SK-N-SH (cell line): ENCODE measurements at regions not wholly inside any gene's neighbourhood (a gene's known extent, or its start where the extent isn't known, plus 50 kb on each side); places are given as distances from the start of the nearest gene placed in this dataset.

ENCODE experiments used
- CTCF ChIA-PET: fragments of 300-600, 350-600 bp; formaldehyde crosslinking; extraction: SDS; loops from one replicate; lab custom pipeline; 2021; lab: Yijun Ruan, JAX
- POLR2A ChIA-PET: fragments of 350-600 bp; sonication (Branson Sonifier 250); formaldehyde crosslinking; extraction: SDS; loops from one replicate; lab custom pipeline; 2020; ENCODE audit warnings: antibody characterized with exemption, inconsistent platforms; lab: Yijun Ruan, JAX
- DNase-seq: peaks from one replicate; pipeline ENCODE4 v3.0.0; 2012
- H2AFZ ChIP-seq: fragments of 200-600 bp; sonication (generic); 2 replicates; pipeline ENCODE4 v1.8.1; 2016; ENCODE audit warnings: antibody characterized with exemption, mild to moderate bottlenecking, low read depth
- H3F3A ChIP-seq: fragments of 200-600 bp; sonication (generic); replicated peaks from 2 replicates; pipeline ENCODE3; 2016; ENCODE audit warnings: antibody characterized with exemption, mild to moderate bottlenecking; ENCODE audit not compliant: insufficient read depth
- H3K27ac ChIP-seq, 2 experiments: fragments of 200-500 bp in 1 of 2; fragments of 200-600 bp in 1 of 2; sonication (Bioruptor generic) in 1 of 2; sonication (generic), shearing (Covaris generic) in 1 of 2; 2 replicates each; pipeline versions ENCODE4 v1.5.1 to v1.6.1; 2014 to 2016; ENCODE audit warnings: low read depth in 2 of 2, inconsistent platforms in 1 of 2, low read length in 1 of 2, mild to moderate bottlenecking in 1 of 2, mixed read lengths in 1 of 2
- H3K27me3 ChIP-seq: fragments of 200-600 bp; sonication (generic), shearing (Covaris generic); 2 replicates; pipeline ENCODE4 v1.6.1; 2016; ENCODE audit warnings: mixed run types; ENCODE audit not compliant: insufficient read depth
- H3K36me3 ChIP-seq, 2 experiments: fragments of 200-500 bp in 1 of 2; fragments of 200-600 bp in 1 of 2; sonication (Bioruptor generic) in 1 of 2; sonication (generic) in 1 of 2; replicated peaks in 1 of 2; 2 replicates each; pipeline versions ENCODE3 to v1.5.1; 2014 to 2016; ENCODE audit warnings: low read length in 1 of 2, mild to moderate bottlenecking in 1 of 2; ENCODE audit not compliant: insufficient read depth in 2 of 2, control insufficient read depth in 1 of 2
- H3K4me1 ChIP-seq, 2 experiments: fragments of 200-500 bp in 1 of 2; fragments of 200-600 bp in 1 of 2; sonication (Bioruptor generic) in 1 of 2; sonication (generic), shearing (Covaris generic) in 1 of 2; 2 replicates each; pipeline versions ENCODE4 v1.5.1 to v1.6.1; 2014 to 2016; ENCODE audit warnings: low read depth in 1 of 2, low read length in 1 of 2, mixed run types in 1 of 2; ENCODE audit not compliant: insufficient read depth in 2 of 2, control insufficient read depth in 1 of 2
- H3K4me2 ChIP-seq: fragments of 200-600 bp; sonication (generic), shearing (Covaris generic); 2 replicates; pipeline ENCODE4 v1.6.1; 2017; ENCODE audit warnings: mixed run types
- H3K4me3 ChIP-seq, 2 experiments: fragments of 200-500 bp in 1 of 2; fragments of 200-600 bp in 1 of 2; sonication (Bioruptor generic) in 1 of 2; sonication (generic), shearing (Covaris generic) in 1 of 2; 2 replicates each; pipeline versions ENCODE4 v1.5.1 to v1.8.1; 2014 to 2016; ENCODE audit warnings: low read depth in 2 of 2, inconsistent platforms in 1 of 2, low read length in 1 of 2, mild to moderate bottlenecking in 1 of 2, mixed read lengths in 1 of 2, moderate library complexity in 1 of 2
- H3K79me2 ChIP-seq: fragments of 200-600 bp; sonication (generic); 2 replicates; pipeline ENCODE4 v1.8.1; 2017; ENCODE audit warnings: mild to moderate bottlenecking; ENCODE audit not compliant: insufficient read depth
- H3K9ac ChIP-seq: fragments of 200-600 bp; sonication (generic); 2 replicates; pipeline ENCODE4 v1.6.1; 2017; ENCODE audit warnings: mixed run types
- H3K9me2 ChIP-seq: fragments of 200-600 bp; sonication (generic); 2 replicates; pipeline ENCODE4 v1.6.1; 2017; ENCODE audit warnings: mixed run types
- H3K9me3 ChIP-seq: fragments of 200-600 bp; sonication (generic); 2 replicates; pipeline ENCODE4 v1.6.1; 2017; ENCODE audit warnings: mixed run types, mild to moderate bottlenecking, moderate library complexity
- H4K20me1 ChIP-seq: fragments of 200-600 bp; sonication (generic); 2 replicates; pipeline ENCODE4 v1.6.1; 2017; ENCODE audit warnings: mild to moderate bottlenecking, mixed run types; ENCODE audit not compliant: insufficient read depth
- CTCF ChIP-seq: fragments of 200-600 bp; sonication (generic); IDR thresholded peaks from 2 replicates; pipeline ENCODE4 v1.6.1; 2017; ENCODE audit warnings: antibody characterized with exemption, mild to moderate bottlenecking, moderate library complexity
- ELF1 ChIP-seq: IDR thresholded peaks from 2 replicates; pipeline ENCODE4 v1.4.0; 2012
- EP300 ChIP-seq, 2 experiments: IDR thresholded peaks; 2 replicates each; pipeline versions ENCODE4 v1.4.0 to v1.6.1; 2012; ENCODE audit warnings: borderline replicate concordance in 1 of 2, low read depth in 1 of 2, low read length in 1 of 2
- FOXJ3 ChIP-seq: sonication (generic); formaldehyde crosslinking; IDR thresholded peaks from 2 replicates; pipeline ENCODE4 v1.5.1; 2020; ENCODE audit warnings: mild to moderate bottlenecking, missing genetic modification reagents
- MEF2A ChIP-seq: IDR thresholded peaks from 2 replicates; pipeline ENCODE4 v1.4.0; 2012; ENCODE audit warnings: low read depth, borderline replicate concordance
- MXI1 ChIP-seq: IDR thresholded peaks from 2 replicates; pipeline ENCODE4 v1.6.1; 2012; ENCODE audit warnings: mild to moderate bottlenecking, low read depth, low read length, improper control_type of control experiment
- NRF1 ChIP-seq: IDR thresholded peaks from 2 replicates; pipeline ENCODE4 v1.6.1; 2012; ENCODE audit warnings: low read depth, mild to moderate bottlenecking, low read length
- PBX3 ChIP-seq: IDR thresholded peaks from 2 replicates; pipeline ENCODE4; 2012
- POLR2AphosphoS5 ChIP-seq: IDR thresholded peaks from 2 replicates; pipeline ENCODE4 v1.6.1; 2012; ENCODE audit warnings: low read depth, low read length
- SIN3A ChIP-seq: IDR thresholded peaks from 2 replicates; pipeline ENCODE4 v1.6.1; 2012; ENCODE audit warnings: low read depth, mild to moderate bottlenecking, low read length, moderate library complexity, borderline replicate concordance
- TEAD4 ChIP-seq: IDR thresholded peaks from 2 replicates; pipeline ENCODE4 v1.4.0; 2012; ENCODE audit warnings: mild to moderate bottlenecking, borderline replicate concordance; ENCODE audit not compliant: insufficient read depth
- USF1 ChIP-seq: IDR thresholded peaks from 2 replicates; pipeline ENCODE4 v1.4.0; 2012; ENCODE audit warnings: low read depth, borderline replicate concordance
- YY1 ChIP-seq: IDR thresholded peaks from 2 replicates; pipeline ENCODE4 v1.4.0; 2012; ENCODE audit warnings: low read depth, mild to moderate bottlenecking
- ZBTB33 ChIP-seq: IDR thresholded peaks from 2 replicates; pipeline ENCODE4 v1.4.0; 2012; ENCODE audit warnings: low read depth, borderline replicate concordance
- WGBS: methylation state at CpG from one replicate; pipeline ENCODE4 v1.1.6; 2017; ENCODE audit warnings: low lambda C conversion rate; 5-methylcytosine and 5-hydroxymethylcytosine counted together

- Histone ChIP-seq H3K36me3 (no peaks in the 10 kb centered on the region), H3F3A (no peaks in the 10 kb centered on the region), H3K4me2 (no peak overlapping the region), H3K27me3 (no peaks in the 10 kb centered on the region), H3K9ac (no peak overlapping the region), H3K9me3 (no peaks in the 10 kb centered on the region), H3K79me2 (no peaks in the 10 kb centered on the region), H2AFZ (no peak overlapping the region), H3K4me3 (no peak overlapping the region), H3K27ac (no peak overlapping the region), H3K4me1 (no peaks in the 10 kb centered on the region), H4K20me1 (no peaks in the 10 kb centered on the region), H3K9me2 (no peaks in the 10 kb centered on the region)
- ChIA-PET POLR2A (no interaction called here), CTCF (no interaction called here)
- DNase-seq, result no peak
- no peak for TF ChIP-seq CTCF
- 39% methylated on average over 2 of the region's 2 CpGs for WGBS
These were observed 109.4 kb upstream of the ADPGK start for GRCh38 chr15:72892986-72893385.

- Histone ChIP-seq H3K9me3 (no peaks in the 10 kb centered on the region), H3K27ac (no peak overlapping the region), H3K4me1 (no peaks in the 10 kb centered on the region), H3F3A (no peaks in the 10 kb centered on the region), H3K9ac (no peak overlapping the region), H3K4me2 (no peak overlapping the region), H3K9me2 (no peaks in the 10 kb centered on the region; the same call in 1 of the 2 replicates), H3K4me3 (no peak overlapping the region), H2AFZ (no peak overlapping the region), H3K36me3 (no peaks in the 10 kb centered on the region), H4K20me1 (no peaks in the 10 kb centered on the region), H3K79me2 (no peaks in the 10 kb centered on the region), H3K27me3 (no peaks in the 10 kb centered on the region)
- POLR2A ChIA-PET, result no interaction called here
- DNase-seq, result no peak
- 56% methylated on average over 12 of the region's 12 CpGs for WGBS
- no peak for TF ChIP-seq EP300 (IDR thresholded peaks at IDR 0.05; ENCODE audit: borderline replicate concordance in 1 of 2, low read depth in 1 of 2, low read length in 1 of 2)
- TF ChIP-seq FOXJ3 (CRISPR knock-in tag), result no peak
- no peak for TF ChIP-seq YY1
- TF ChIP-seq SIN3A, result no peak
- TF ChIP-seq MXI1, result no peak
- TF ChIP-seq CTCF, result no peak
- TF ChIP-seq TEAD4, result no peak
- TF ChIP-seq PBX3, result no peak
- no peak for TF ChIP-seq ZBTB33
- TF ChIP-seq MEF2A, result no peak
- no peak for TF ChIP-seq POLR2AphosphoS5
- no peak for TF ChIP-seq ELF1
- TF ChIP-seq USF1, result no peak
- TF ChIP-seq NRF1, result no peak
- CTCF ChIA-PET, result no interaction called here
These were observed 106.5 kb upstream of the ADPGK start for GRCh38 chr15:72890043-72890442.
